ENCODE measurements at regions not wholly inside any gene's neighbourhood (a gene's known extent, or its start where the extent isn't known, plus 50 kb on each side); places are given as distances from the start of the nearest gene placed in this dataset.
A peak's percentile ranks its signal among the peaks of the same experiment; 100 is the strongest.

DNA sequence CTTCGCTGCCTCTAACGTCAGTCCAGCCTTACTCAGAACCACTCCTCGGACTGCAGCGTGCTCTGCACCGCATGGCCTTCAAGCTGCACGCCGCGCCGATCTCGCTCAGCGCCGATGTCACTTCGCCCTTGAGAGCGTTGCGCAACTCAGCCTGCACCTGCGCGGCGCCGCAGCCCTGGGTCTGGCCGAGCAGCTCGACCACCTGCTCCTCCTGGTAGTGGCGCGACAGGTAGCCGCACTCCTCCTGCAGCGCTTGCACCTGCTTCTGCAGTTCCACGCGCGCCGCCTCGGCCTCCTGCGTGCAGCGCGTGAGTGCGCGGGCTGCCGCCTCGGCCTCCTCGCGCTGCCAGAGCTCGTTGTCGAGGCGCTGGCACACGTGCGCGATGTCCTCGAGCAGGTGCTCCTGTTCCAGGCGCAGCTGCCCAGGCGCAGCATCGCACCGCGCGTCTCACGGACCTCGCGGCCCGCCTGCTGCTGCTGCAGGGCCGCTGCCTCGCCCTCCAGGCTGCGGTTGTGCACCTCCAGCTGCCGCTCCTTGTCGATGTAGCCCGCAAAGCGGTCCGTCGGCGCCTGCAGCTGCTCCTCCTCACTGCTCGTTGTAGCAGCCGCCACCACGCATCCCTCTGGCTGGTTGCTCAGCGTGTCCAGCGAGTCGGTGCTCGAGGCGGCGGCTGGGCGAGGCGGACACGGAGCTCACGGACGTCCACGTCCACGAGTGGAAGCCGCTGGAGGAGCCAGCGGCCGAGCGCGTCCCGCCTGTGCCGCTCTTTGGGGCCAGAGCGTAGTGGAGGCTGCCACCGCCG lies 380.6 kb upstream of the CHD6 start:
- no peaks in the 10 kb centered on the region for H3K4me1 ChIP-seq
- peaks cover 21% of the 10 kb centered on the region for H3K9me3 ChIP-seq (replicated peaks)
- no peak for DNase-seq
- intact Hi-C loops (cut with micrococcal nuclease) = no loop called here
- no peaks in the 10 kb centered on the region for H3K36me3 ChIP-seq
- H3K4me3 ChIP-seq = no peak overlapping the region
- H3K27ac ChIP-seq (replicated peaks) = no peak overlapping the region
- H3K27me3 ChIP-seq (ENCODE audit: low read depth) = peaks cover 8% of the 10 kb centered on the region
- TF ChIP-seq, protein P1, sequence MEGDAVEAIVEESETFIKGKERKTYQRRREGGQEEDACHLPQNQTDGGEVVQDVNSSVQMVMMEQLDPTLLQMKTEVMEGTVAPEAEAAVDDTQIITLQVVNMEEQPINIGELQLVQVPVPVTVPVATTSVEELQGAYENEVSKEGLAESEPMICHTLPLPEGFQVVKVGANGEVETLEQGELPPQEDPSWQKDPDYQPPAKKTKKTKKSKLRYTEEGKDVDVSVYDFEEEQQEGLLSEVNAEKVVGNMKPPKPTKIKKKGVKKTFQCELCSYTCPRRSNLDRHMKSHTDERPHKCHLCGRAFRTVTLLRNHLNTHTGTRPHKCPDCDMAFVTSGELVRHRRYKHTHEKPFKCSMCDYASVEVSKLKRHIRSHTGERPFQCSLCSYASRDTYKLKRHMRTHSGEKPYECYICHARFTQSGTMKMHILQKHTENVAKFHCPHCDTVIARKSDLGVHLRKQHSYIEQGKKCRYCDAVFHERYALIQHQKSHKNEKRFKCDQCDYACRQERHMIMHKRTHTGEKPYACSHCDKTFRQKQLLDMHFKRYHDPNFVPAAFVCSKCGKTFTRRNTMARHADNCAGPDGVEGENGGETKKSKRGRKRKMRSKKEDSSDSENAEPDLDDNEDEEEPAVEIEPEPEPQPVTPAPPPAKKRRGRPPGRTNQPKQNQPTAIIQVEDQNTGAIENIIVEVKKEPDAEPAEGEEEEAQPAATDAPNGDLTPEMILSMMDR (IDR thresholded peaks at IDR 0.05; ENCODE audit: borderline replicate concordance) = no peak

DNA sequence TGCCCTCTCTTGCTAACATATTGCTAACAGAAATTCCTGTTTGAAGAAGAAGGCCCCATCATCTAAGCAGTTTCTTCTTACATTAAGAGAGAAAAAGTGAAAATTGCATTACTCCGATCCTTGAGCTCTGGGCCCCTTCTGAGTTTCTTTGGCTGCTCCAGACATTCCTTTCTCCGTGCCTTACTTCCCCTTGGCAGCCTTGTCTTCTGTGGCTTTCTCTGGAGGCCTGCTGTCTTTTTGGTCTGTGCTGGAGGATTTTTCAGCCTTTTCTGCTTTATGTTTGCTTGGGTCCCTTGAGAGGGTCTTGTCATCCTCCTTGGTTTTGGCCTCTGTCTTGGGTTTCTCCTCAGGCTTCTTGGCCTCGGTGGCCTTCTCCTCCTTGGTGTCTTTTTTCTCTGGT lies 378.8 kb upstream of the CHD6 start:
- Histone ChIP-seq H3K36me3 (no peaks in the 10 kb centered on the region), H3K4me1 (no peaks in the 10 kb centered on the region), H3K27me3 (ENCODE audit: low read depth) (peaks cover 6% of the 10 kb centered on the region), H3K27ac (replicated peaks) (peak overlapping the region; percentile 16), H3K9me3 (replicated peaks) (peaks cover 21% of the 10 kb centered on the region), H3K4me3 (no peak overlapping the region)
- intact Hi-C loops (cut with micrococcal nuclease) = no loop called here
- no peak for DNase-seq
- TF ChIP-seq, protein P1 (IDR thresholded peaks at IDR 0.05; ENCODE audit: borderline replicate concordance) = no peak

DNA sequence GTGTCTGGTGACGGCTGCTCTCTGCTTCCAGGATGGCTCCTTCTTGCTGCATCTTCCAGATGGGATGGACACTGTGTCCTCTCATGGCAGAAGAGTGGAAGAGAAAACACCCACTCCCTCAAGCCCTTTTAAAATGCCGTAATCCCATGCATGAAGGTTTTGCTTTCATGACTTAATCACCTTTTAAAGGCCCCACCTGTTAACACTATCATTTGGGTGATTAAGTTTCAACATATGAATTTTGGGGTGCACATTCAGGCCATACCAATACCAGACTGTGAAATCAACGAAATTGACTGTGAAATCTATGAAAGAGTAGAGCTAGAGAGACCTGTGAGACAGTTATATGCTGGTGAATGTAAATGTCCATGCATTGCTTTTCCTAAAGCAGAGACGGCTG lies 374.3 kb upstream of the CHD6 start:
- no peak overlapping the region for H3K27ac ChIP-seq (replicated peaks)
- no peaks in the 10 kb centered on the region for H3K27me3 ChIP-seq (ENCODE audit: low read depth)
- H3K9me3 ChIP-seq (replicated peaks) = peaks cover 12% of the 10 kb centered on the region
- TF ChIP-seq, protein P1 (IDR thresholded peaks at IDR 0.05; ENCODE audit: borderline replicate concordance) = no peak
- no peaks in the 10 kb centered on the region for H3K4me1 ChIP-seq
- no peaks in the 10 kb centered on the region for H3K36me3 ChIP-seq
- no peak for DNase-seq
- intact Hi-C loops (cut with micrococcal nuclease) = no loop called here
- no peak overlapping the region for H3K4me3 ChIP-seq

DNA sequence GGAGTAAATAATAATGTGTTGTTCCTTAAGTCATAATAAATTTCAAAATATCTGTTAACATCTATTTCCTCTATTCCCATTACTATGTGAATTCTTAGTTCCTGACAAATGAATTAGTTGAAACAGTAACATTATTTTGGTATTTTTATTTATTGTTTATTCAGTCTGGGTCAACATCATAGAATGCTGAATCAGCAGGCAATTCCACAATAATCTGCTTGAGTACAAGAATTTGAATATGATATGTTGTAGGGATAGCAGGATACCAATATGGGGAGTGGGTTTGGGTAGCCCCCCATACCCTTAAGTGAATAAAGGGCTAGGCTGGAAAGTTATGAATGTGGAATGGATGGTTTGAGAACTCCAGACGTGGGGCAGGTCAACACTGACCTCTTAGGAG lies 373.2 kb upstream of the CHD6 start:
- DNase-seq = no peak
- Histone ChIP-seq H3K27ac (replicated peaks) (no peak overlapping the region), H3K27me3 (ENCODE audit: low read depth) (no peaks in the 10 kb centered on the region), H3K9me3 (replicated peaks) (peaks cover 16% of the 10 kb centered on the region), H3K36me3 (no peaks in the 10 kb centered on the region), H3K4me3 (no peak overlapping the region), H3K4me1 (no peaks in the 10 kb centered on the region)
- TF ChIP-seq, protein P1 (IDR thresholded peaks at IDR 0.05; ENCODE audit: borderline replicate concordance) = no peak
- intact Hi-C loops (cut with micrococcal nuclease) = no loop called here

- no peak overlapping the region for H3K4me3 ChIP-seq
- intact Hi-C loops (cut with micrococcal nuclease) = no loop called here
- H3K27ac ChIP-seq (replicated peaks) = peak overlapping the region; percentile 34
- no peak for DNase-seq
- peaks cover 19% of the 10 kb centered on the region for H3K9me3 ChIP-seq (replicated peaks)
- TF ChIP-seq, protein P1 (IDR thresholded peaks at IDR 0.05; ENCODE audit: borderline replicate concordance) = no peak
- H3K36me3 ChIP-seq = no peaks in the 10 kb centered on the region
- H3K27me3 ChIP-seq (ENCODE audit: low read depth) = no peaks in the 10 kb centered on the region
- H3K4me1 ChIP-seq = no peaks in the 10 kb centered on the region
These were observed 371.9 kb upstream of the CHD6 start for GRCh38 chr20:41989935-41990635.
